Amniotic epithelial cell (primary cell): ENCODE measurements at regions not wholly inside any gene's neighbourhood (a gene's known extent, or its start where the extent isn't known, plus 50 kb on each side); places are given as distances from the start of the nearest gene placed in this dataset.
"Not testable (repeated sequence)": the region's sequence is repeated elsewhere in the genome, so short reads cannot be mapped to it uniquely, and the experiment has no call there.

Experiments used
- DNase-seq: peaks from one replicate; pipeline ENCODE4 v3.0.0-alpha.2; 2010; ENCODE audit warnings: low read depth

- DNase-seq = no peak
Measured at GRCh38 chr1:212155219-212155618, 119.7 kb downstream of the DTL start.

- no peak for DNase-seq
Measured at GRCh38 chr1:212157252-212157651, 121.7 kb downstream of the DTL start.

- no peak for DNase-seq
Measured at GRCh38 chr1:212158912-212159796, 123.6 kb downstream of the DTL start.

- peak; percentile 99 for DNase-seq
Measured at GRCh38 chr1:212161231-212161781, 123.9 kb upstream of the PPP2R5A start.

- peak; percentile 92 for DNase-seq
Measured at GRCh38 chr1:212162635-212163034, 122.6 kb upstream of the PPP2R5A start.

GRCh38 chr1:212164095-212164872 is 120.9 kb upstream of the PPP2R5A start:
- no peak for DNase-seq

GRCh38 chr1:212166244-212166643 is 119.0 kb upstream of the PPP2R5A start:
- no peak for DNase-seq

- no peak for DNase-seq
Measured at GRCh38 chr1:212166644-212167043, 118.6 kb upstream of the PPP2R5A start.

GRCh38 chr1:212167098-212167497 is 118.1 kb upstream of the PPP2R5A start:
- peak; percentile 97 for DNase-seq

GRCh38 chr1:212173567-212173966 is 111.6 kb upstream of the PPP2R5A start:
- no peak for DNase-seq

GRCh38 chr1:212174295-212174694 is 110.9 kb upstream of the PPP2R5A start:
- DNase-seq = not testable (repeated sequence)

GRCh38 chr1:212177542-212177941 is 107.7 kb upstream of the PPP2R5A start:
- no peak for DNase-seq

GRCh38 chr1:212178851-212179250 is 106.4 kb upstream of the PPP2R5A start:
- DNase-seq = no peak

- DNase-seq = peak; percentile 94
Measured at GRCh38 chr1:212179394-212180076, 105.7 kb upstream of the PPP2R5A start.

- no peak for DNase-seq
Measured at GRCh38 chr1:212181015-212181882, 104.0 kb upstream of the PPP2R5A start.

- no peak for DNase-seq
Measured at GRCh38 chr1:212182171-212182570, 103.0 kb upstream of the PPP2R5A start.

- DNase-seq = no peak
Measured at GRCh38 chr1:212182579-212182978, 102.6 kb upstream of the PPP2R5A start.

GRCh38 chr1:212186427-212187207 is 98.6 kb upstream of the PPP2R5A start:
- DNase-seq = no peak

- no peak for DNase-seq
Measured at GRCh38 chr1:212188599-212189351, 96.4 kb upstream of the PPP2R5A start.

- DNase-seq = no peak
Measured at GRCh38 chr1:212189352-212189738, 95.9 kb upstream of the PPP2R5A start.
